ENCODE measurements at regions not wholly inside any gene's neighbourhood (a gene's known extent, or its start where the extent isn't known, plus 50 kb on each side); places are given as distances from the start of the nearest gene placed in this dataset.
"Not testable (repeated sequence)": the region's sequence is repeated elsewhere in the genome, so short reads cannot be mapped to it uniquely, and the experiment has no call there.

GRCh38 chrX:41974677-41975076 is 51.3 kb upstream of the CASK start:
- TF ChIP-seq EZH2 (IDR thresholded peaks at IDR 0.05; ENCODE audit: borderline replicate concordance, low read depth, low read length, poor library complexity, severe bottlenecking); CTCF (conservative IDR thresholded peaks at IDR 0.05; ENCODE audit: low read depth, low read length): not testable (repeated sequence)

Data from A673 (cell line).